ENCODE measurements at regions not wholly inside any gene's neighbourhood (a gene's known extent, or its start where the extent isn't known, plus 50 kb on each side); places are given as distances from the start of the nearest gene placed in this dataset.

DNA sequence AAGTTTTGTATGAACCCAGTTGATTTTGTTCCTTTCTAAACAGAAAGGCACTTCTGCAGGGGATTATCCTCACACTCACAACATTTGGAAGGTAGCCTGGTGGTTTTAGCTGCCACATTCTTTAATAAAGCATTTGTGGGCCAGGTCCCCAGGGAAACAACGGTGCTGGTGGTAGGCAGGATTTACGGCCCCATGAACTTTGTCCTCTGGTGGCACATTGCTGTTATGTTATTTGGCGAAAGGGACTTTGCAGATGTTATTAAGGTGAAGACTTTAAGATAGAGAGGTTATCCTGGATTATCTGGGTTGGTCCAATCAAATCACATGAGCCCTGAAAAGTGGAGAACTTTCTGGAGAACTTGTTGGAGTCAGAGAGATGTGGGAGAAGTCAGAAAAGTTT, 86.3 kb upstream of the C9orf72 start:
- Histone ChIP-seq H2AK5ac (ENCODE audit: low read depth, low read length) (no peak overlapping the region), H3K4me1 (ENCODE audit: control insufficient read depth, insufficient read depth, low read length) (no peaks in the 10 kb centered on the region), H3K9me1 (ENCODE audit: insufficient read depth, low read length) (no peaks in the 10 kb centered on the region; the same call in 1 of the 2 replicates), H3K27me3 (ENCODE audit: control insufficient read depth, insufficient read depth, low read length) (no peaks in the 10 kb centered on the region), H3K79me1 (ENCODE audit: low read depth in 1 of 2, low read length in 2 of 2) (no peaks in the 10 kb centered on the region), H4K91ac (ENCODE audit: insufficient read depth, low read depth, low read length) (no peak overlapping the region), H3K4me3 (ENCODE audit: insufficient read depth, low read depth, low read length) (no peak overlapping the region), H4K5ac (ENCODE audit: low read depth, low read length) (no peak overlapping the region), H3K9ac (ENCODE audit: low read depth, low read length) (no peak overlapping the region), H4K20me1 (ENCODE audit: insufficient read depth, low read length) (no peaks in the 10 kb centered on the region), H3K27ac (ENCODE audit: insufficient read depth, low read length) (no peak overlapping the region), H3K14ac (replicated peaks; ENCODE audit: low read depth, low read length) (no peak overlapping the region), H3K18ac (ENCODE audit: low read depth, low read length) (no peak overlapping the region), H4K8ac (ENCODE audit: low read depth in 2 of 2, low read length in 2 of 2) (no peak overlapping the region), H3K36me3 (ENCODE audit: control insufficient read depth, insufficient read depth, low read length) (no peaks in the 10 kb centered on the region), H2AFZ (replicated peaks; ENCODE audit: low read length, poor library complexity) (no peak overlapping the region), H2BK15ac (ENCODE audit: low read depth, low read length) (no peak overlapping the region), H3K4me2 (ENCODE audit: low read depth, low read length) (no peak overlapping the region), H2BK5ac (ENCODE audit: low read depth, low read length, poor library complexity, severe bottlenecking) (no peak overlapping the region), H3K56ac (ENCODE audit: extremely low read depth, insufficient read depth, low read length) (no peak overlapping the region), H3K23ac (ENCODE audit: low read depth, low read length) (no peak overlapping the region), H3K9me3 (ENCODE audit: control insufficient read depth, insufficient read depth, low read length) (no peaks in the 10 kb centered on the region), H2AK9ac (replicated peaks; ENCODE audit: low read depth, low read length, poor library complexity) (no peak overlapping the region), H2BK120ac (ENCODE audit: low read depth, low read length) (no peak overlapping the region), H2BK20ac (ENCODE audit: low read depth, low read length) (no peak overlapping the region), H3K4ac (ENCODE audit: low read depth, low read length) (no peak overlapping the region)
- BruUV-seq (replicated peaks) = no TSS peak
- dilution Hi-C loops (cut with HindIII; ENCODE audit: low sequenced_read_pairs, unreplicated experiment) = no loop called here
- ChIA-PET CTCF (no interaction called here), POLR2A (ENCODE audit: unreplicated experiment) (no interaction called here)
- TF ChIP-seq POLR2A (IDR thresholded peaks at IDR 0.05; ENCODE audit: low read depth, low read length) (no peak), CEBPB (IDR thresholded peaks at IDR 0.05; ENCODE audit: low read depth, low read length) (no peak), CHD1 (IDR thresholded peaks at IDR 0.05; ENCODE audit: low read depth, low read length) (no peak), FOS (IDR thresholded peaks at IDR 0.05; ENCODE audit: low read depth, low read length) (no peak), RCOR1 (IDR thresholded peaks at IDR 0.05; ENCODE audit: insufficient replicate concordance, low read length) (no peak), MXI1 (IDR thresholded peaks at IDR 0.05; ENCODE audit: borderline replicate concordance, low read depth, low read length) (no peak), NFE2L2 (IDR thresholded peaks at IDR 0.05; ENCODE audit: low read depth, low read length) (no peak), RAD21 (IDR thresholded peaks at IDR 0.05; ENCODE audit: low read length) (no peak), BHLHE40 (IDR thresholded peaks at IDR 0.05; ENCODE audit: low read depth, low read length) (no peak), RFX5 (IDR thresholded peaks at IDR 0.05; ENCODE audit: low read depth, low read length) (no peak), MAFK (IDR thresholded peaks at IDR 0.05; ENCODE audit: low read depth, low read length) (no peak), SMC3 (IDR thresholded peaks at IDR 0.05; ENCODE audit: low read depth, low read length) (no peak)
- TF ChIP-seq, protein P1, sequence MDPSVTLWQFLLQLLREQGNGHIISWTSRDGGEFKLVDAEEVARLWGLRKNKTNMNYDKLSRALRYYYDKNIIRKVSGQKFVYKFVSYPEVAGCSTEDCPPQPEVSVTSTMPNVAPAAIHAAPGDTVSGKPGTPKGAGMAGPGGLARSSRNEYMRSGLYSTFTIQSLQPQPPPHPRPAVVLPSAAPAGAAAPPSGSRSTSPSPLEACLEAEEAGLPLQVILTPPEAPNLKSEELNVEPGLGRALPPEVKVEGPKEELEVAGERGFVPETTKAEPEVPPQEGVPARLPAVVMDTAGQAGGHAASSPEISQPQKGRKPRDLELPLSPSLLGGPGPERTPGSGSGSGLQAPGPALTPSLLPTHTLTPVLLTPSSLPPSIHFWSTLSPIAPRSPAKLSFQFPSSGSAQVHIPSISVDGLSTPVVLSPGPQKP (IDR thresholded peaks at IDR 0.05; ENCODE audit: borderline replicate concordance, low read depth, low read length) = no peak
- TF ChIP-seq, protein P2, sequence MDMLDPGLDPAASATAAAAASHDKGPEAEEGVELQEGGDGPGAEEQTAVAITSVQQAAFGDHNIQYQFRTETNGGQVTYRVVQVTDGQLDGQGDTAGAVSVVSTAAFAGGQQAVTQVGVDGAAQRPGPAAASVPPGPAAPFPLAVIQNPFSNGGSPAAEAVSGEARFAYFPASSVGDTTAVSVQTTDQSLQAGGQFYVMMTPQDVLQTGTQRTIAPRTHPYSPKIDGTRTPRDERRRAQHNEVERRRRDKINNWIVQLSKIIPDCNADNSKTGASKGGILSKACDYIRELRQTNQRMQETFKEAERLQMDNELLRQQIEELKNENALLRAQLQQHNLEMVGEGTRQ (IDR thresholded peaks at IDR 0.05; ENCODE audit: low read depth, low read length) = no peak
- TF ChIP-seq, protein P3, sequence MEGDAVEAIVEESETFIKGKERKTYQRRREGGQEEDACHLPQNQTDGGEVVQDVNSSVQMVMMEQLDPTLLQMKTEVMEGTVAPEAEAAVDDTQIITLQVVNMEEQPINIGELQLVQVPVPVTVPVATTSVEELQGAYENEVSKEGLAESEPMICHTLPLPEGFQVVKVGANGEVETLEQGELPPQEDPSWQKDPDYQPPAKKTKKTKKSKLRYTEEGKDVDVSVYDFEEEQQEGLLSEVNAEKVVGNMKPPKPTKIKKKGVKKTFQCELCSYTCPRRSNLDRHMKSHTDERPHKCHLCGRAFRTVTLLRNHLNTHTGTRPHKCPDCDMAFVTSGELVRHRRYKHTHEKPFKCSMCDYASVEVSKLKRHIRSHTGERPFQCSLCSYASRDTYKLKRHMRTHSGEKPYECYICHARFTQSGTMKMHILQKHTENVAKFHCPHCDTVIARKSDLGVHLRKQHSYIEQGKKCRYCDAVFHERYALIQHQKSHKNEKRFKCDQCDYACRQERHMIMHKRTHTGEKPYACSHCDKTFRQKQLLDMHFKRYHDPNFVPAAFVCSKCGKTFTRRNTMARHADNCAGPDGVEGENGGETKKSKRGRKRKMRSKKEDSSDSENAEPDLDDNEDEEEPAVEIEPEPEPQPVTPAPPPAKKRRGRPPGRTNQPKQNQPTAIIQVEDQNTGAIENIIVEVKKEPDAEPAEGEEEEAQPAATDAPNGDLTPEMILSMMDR (conservative IDR thresholded peaks at IDR 0.05; ENCODE audit: low read depth, low read length) = no peak
- intact Hi-C loops (cut with micrococcal nuclease) = no loop called here
- in situ Hi-C loops (cut with MboI; ENCODE audit: low sequenced_read_pairs) = no loop called here
- DNase-seq (no peak), ATAC-seq (ENCODE audit: low read depth) (no peak)
- WGBS, 2 experiments (ENCODE audit: extremely low coverage in 2 of 2, insufficient read length in 1 of 2) = no CpG with 5 or more reads among the region's 3 CpGs
